ENCODE measurements at regions not wholly inside any gene's neighbourhood (a gene's known extent, or its start where the extent isn't known, plus 50 kb on each side); places are given as distances from the start of the nearest gene placed in this dataset.

DNA sequence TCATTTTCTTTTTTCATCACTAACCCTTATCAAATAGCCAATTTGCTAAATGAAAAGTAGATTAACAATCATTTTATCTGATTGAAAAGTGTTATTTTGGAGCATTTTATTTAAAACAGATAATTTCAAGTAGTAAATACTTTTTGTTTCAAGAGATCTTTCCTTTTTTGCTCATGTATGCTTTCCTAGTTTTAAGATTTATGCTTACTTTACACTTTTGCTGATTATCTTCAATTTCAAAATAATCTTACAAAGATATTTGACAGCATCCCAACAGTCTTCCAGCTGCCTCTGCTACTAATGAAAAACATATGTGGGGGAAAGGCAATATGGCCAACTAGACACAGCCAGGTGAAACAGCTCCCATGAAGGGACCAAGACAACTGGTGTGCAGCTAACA, 1027.3 kb upstream of the CDH9 start:
- TF ChIP-seq, protein P1, sequence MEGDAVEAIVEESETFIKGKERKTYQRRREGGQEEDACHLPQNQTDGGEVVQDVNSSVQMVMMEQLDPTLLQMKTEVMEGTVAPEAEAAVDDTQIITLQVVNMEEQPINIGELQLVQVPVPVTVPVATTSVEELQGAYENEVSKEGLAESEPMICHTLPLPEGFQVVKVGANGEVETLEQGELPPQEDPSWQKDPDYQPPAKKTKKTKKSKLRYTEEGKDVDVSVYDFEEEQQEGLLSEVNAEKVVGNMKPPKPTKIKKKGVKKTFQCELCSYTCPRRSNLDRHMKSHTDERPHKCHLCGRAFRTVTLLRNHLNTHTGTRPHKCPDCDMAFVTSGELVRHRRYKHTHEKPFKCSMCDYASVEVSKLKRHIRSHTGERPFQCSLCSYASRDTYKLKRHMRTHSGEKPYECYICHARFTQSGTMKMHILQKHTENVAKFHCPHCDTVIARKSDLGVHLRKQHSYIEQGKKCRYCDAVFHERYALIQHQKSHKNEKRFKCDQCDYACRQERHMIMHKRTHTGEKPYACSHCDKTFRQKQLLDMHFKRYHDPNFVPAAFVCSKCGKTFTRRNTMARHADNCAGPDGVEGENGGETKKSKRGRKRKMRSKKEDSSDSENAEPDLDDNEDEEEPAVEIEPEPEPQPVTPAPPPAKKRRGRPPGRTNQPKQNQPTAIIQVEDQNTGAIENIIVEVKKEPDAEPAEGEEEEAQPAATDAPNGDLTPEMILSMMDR (IDR thresholded peaks at IDR 0.05; ENCODE audit: insufficient read depth, low read length), result no peak
- TF ChIP-seq, protein P2, sequence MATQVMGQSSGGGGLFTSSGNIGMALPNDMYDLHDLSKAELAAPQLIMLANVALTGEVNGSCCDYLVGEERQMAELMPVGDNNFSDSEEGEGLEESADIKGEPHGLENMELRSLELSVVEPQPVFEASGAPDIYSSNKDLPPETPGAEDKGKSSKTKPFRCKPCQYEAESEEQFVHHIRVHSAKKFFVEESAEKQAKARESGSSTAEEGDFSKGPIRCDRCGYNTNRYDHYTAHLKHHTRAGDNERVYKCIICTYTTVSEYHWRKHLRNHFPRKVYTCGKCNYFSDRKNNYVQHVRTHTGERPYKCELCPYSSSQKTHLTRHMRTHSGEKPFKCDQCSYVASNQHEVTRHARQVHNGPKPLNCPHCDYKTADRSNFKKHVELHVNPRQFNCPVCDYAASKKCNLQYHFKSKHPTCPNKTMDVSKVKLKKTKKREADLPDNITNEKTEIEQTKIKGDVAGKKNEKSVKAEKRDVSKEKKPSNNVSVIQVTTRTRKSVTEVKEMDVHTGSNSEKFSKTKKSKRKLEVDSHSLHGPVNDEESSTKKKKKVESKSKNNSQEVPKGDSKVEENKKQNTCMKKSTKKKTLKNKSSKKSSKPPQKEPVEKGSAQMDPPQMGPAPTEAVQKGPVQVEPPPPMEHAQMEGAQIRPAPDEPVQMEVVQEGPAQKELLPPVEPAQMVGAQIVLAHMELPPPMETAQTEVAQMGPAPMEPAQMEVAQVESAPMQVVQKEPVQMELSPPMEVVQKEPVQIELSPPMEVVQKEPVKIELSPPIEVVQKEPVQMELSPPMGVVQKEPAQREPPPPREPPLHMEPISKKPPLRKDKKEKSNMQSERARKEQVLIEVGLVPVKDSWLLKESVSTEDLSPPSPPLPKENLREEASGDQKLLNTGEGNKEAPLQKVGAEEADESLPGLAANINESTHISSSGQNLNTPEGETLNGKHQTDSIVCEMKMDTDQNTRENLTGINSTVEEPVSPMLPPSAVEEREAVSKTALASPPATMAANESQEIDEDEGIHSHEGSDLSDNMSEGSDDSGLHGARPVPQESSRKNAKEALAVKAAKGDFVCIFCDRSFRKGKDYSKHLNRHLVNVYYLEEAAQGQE (IDR thresholded peaks at IDR 0.05; ENCODE audit: insufficient replicate concordance, low read depth), result no peak
- no peak for TF ChIP-seq POLR2AphosphoS5 (IDR thresholded peaks at IDR 0.05; ENCODE audit: low read depth)

All from HL-60 (cell line).